Upper lobe of left lung (tissue), 4 donors: ENCODE measurements at regions not wholly inside any gene's neighbourhood (a gene's known extent, or its start where the extent isn't known, plus 50 kb on each side); places are given as distances from the start of the nearest gene placed in this dataset.

Experiments used
- CTCF ChIP-seq, 6 experiments: fragments of 450-650 bp in 4 of 6; fragments of 200-600 bp in 2 of 6; sonication (generic) in 2 of 6; IDR thresholded peaks; one replicate each; pipeline ENCODE4 v1.5.1; 2016 to 2019; ENCODE audit warnings: antibody characterized with exemption in 6 of 6
- EP300 ChIP-seq, 4 donors: sonication (generic); formaldehyde crosslinking; IDR thresholded peaks; one replicate each; pipeline ENCODE4 v1.5.1; 2017; ENCODE audit warnings: antibody characterized with exemption in 4 of 4, control low read depth in 2 of 4
- POLR2A ChIP-seq, 4 donors: fragments of 450-650 bp; IDR thresholded peaks; one replicate each; pipeline ENCODE4 v1.5.1; 2016 to 2017; ENCODE audit warnings: antibody characterized with exemption in 4 of 4, mild to moderate bottlenecking in 2 of 4
- POLR2AphosphoS5 ChIP-seq, 2 donors: sonication (generic); formaldehyde crosslinking; IDR thresholded peaks; one replicate each; pipeline ENCODE4 v1.5.1; 2017; ENCODE audit warnings: antibody characterized with exemption in 2 of 2

- TF ChIP-seq CTCF (IDR thresholded peaks at IDR 0.05) (no peak), POLR2AphosphoS5 (IDR thresholded peaks at IDR 0.05) (no peak), EP300 (IDR thresholded peaks at IDR 0.05) (no peak), POLR2A (IDR thresholded peaks at IDR 0.05) (no peak)
Observed at GRCh38 chr9:87799503-87799902, 73.6 kb downstream of the CTSL start.
